Spleen (tissue), 7 donors: ENCODE measurements at regions not wholly inside any gene's neighbourhood (a gene's known extent, or its start where the extent isn't known, plus 50 kb on each side); places are given as distances from the start of the nearest gene placed in this dataset.
A peak's percentile ranks its signal among the peaks of the same experiment; 100 is the strongest.

Experiments used
- CTCF ChIP-seq, 11 experiments: fragments of 200-600 bp in 7 of 11; fragments of 450-650 bp in 4 of 11; sonication (generic) in 4 of 11; IDR thresholded peaks in 8 of 11; conservative IDR thresholded peaks in 3 of 11; 1 replicate in 7 of 11; 2 replicates in 4 of 11; pipeline versions ENCODE4 v1.4.0 to v1.8.0; 2016 to 2021; ENCODE audit warnings: antibody characterized with exemption in 11 of 11, inconsistent platforms in 4 of 11, mild to moderate bottlenecking in 1 of 11
- POLR2A ChIP-seq, 3 donors: fragments of 450-650 bp; IDR thresholded peaks; one replicate each; pipeline ENCODE4 v1.5.1; 2017; ENCODE audit warnings: antibody characterized with exemption in 3 of 3, mild to moderate bottlenecking in 1 of 3
- POLR2AphosphoS5 ChIP-seq, 3 donors: sonication (generic); formaldehyde crosslinking; IDR thresholded peaks; one replicate each; pipeline ENCODE4 v1.5.1; 2017; ENCODE audit warnings: antibody characterized with exemption in 3 of 3
- donor health status: DM: no; HTN: no; CAD: no; lungs with moderate emphysema.
- donor health status: DM: no; HTN: no; CAD: no.
- donor health status: DM: no; HTN: no; CAD: no.

- no peak for TF ChIP-seq POLR2AphosphoS5 (IDR thresholded peaks at IDR 0.05)
- peak in 2 of 11 experiments; percentile 8 to 12 for TF ChIP-seq CTCF (IDR thresholded peaks at IDR 0.05 in 8 of 11, conservative IDR thresholded peaks at IDR 0.05 in 3 of 11)
- TF ChIP-seq POLR2A (IDR thresholded peaks at IDR 0.05) = no peak
These were observed 124.7 kb upstream of the BMAL1 start for GRCh38 chr11:13152736-13153541.
